Neuronal stem cell (in vitro differentiated cells): ENCODE measurements at regions not wholly inside any gene's neighbourhood (a gene's known extent, or its start where the extent isn't known, plus 50 kb on each side); places are given as distances from the start of the nearest gene placed in this dataset.

Experiments
- DNase-seq: peaks from one replicate; pipeline ENCODE4 v3.0.0-alpha.2; 2013; ENCODE audit warnings: low spot score
- H2AFZ ChIP-seq: one replicate; pipeline ENCODE4 v1.6.1; 2013; ENCODE audit warnings: mild to moderate bottlenecking, low read length, inconsistent platforms
- H2AK5ac ChIP-seq: 2 replicates; pipeline ENCODE4 v1.6.1; 2013; ENCODE audit warnings: low read depth, mild to moderate bottlenecking, inconsistent platforms, low read length, moderate library complexity, mixed read lengths
- H2BK120ac ChIP-seq: 2 replicates; pipeline ENCODE4 v1.6.1; 2013; ENCODE audit warnings: low read depth, mild to moderate bottlenecking, inconsistent platforms, low read length, moderate library complexity, mixed read lengths
- H2BK12ac ChIP-seq: one replicate; pipeline ENCODE4 v1.6.1; 2013; ENCODE audit warnings: low read length, inconsistent platforms
- H2BK15ac ChIP-seq: 2 replicates; pipeline ENCODE4 v1.6.1; 2013; ENCODE audit warnings: mild to moderate bottlenecking, low read length, inconsistent platforms, mixed read lengths
- H2BK5ac ChIP-seq: one replicate; pipeline ENCODE4 v1.6.1; 2013; ENCODE audit warnings: inconsistent platforms, mild to moderate bottlenecking, low read length, moderate library complexity
- H3K14ac ChIP-seq: one replicate; pipeline ENCODE4 v1.6.1; 2013; ENCODE audit warnings: low read length, inconsistent platforms
- H3K18ac ChIP-seq: 2 replicates; pipeline ENCODE4 v1.6.1; 2013; ENCODE audit warnings: low read length, inconsistent platforms
- H3K23ac ChIP-seq: 2 replicates; pipeline ENCODE4 v1.6.1; 2013; ENCODE audit warnings: low read depth, mild to moderate bottlenecking, mixed read lengths, low read length, inconsistent platforms; ENCODE audit not compliant: poor library complexity
- H3K27ac ChIP-seq: replicated peaks from 3 replicates; pipeline ENCODE4 v1.5.1; 2013; ENCODE audit warnings: low read length, inconsistent platforms
- H3K27me3 ChIP-seq, 3 experiments: 2 replicates each; pipeline ENCODE4 v1.6.1; 2013; ENCODE audit warnings: low read length in 3 of 3, mild to moderate bottlenecking in 2 of 3, inconsistent platforms in 1 of 3, low read depth in 1 of 3, mixed read lengths in 1 of 3, moderate library complexity in 1 of 3; ENCODE audit not compliant: control insufficient read depth in 3 of 3, insufficient read depth in 3 of 3
- H3K36me3 ChIP-seq, 2 donors: replicated peaks in 1 of 2; 2 replicates each; pipeline ENCODE4 v1.6.1; 2013; ENCODE audit warnings: low read length in 2 of 2; ENCODE audit not compliant: control insufficient read depth in 2 of 2, insufficient read depth in 2 of 2
- H3K4ac ChIP-seq: 2 replicates; pipeline ENCODE4 v1.6.1; 2013; ENCODE audit warnings: inconsistent platforms, mild to moderate bottlenecking, low read length, moderate library complexity
- H3K4me1 ChIP-seq, 2 donors: 1 replicate in 1 of 2; 2 replicates in 1 of 2; pipeline ENCODE4 v1.6.1; 2013; ENCODE audit warnings: low read length in 2 of 2, low read depth in 1 of 2; ENCODE audit not compliant: control insufficient read depth in 2 of 2, insufficient read depth in 1 of 2
- H3K4me2 ChIP-seq: one replicate; pipeline ENCODE4 v1.6.1; 2013; ENCODE audit warnings: mild to moderate bottlenecking, low read length, inconsistent platforms; ENCODE audit not compliant: insufficient read depth, poor library complexity, severe bottlenecking
- H3K4me3 ChIP-seq, 2 donors: 2 replicates each; pipeline ENCODE4 v1.5.1; 2013; ENCODE audit warnings: low read length in 2 of 2, mild to moderate bottlenecking in 2 of 2, inconsistent platforms in 1 of 2, moderate library complexity in 1 of 2
- H3K79me1 ChIP-seq: one replicate; pipeline ENCODE4 v1.6.1; 2013; ENCODE audit warnings: low read depth, mild to moderate bottlenecking, inconsistent platforms, low read length, moderate library complexity
- H3K9ac ChIP-seq: one replicate; pipeline ENCODE4 v1.6.1; 2013; ENCODE audit warnings: mild to moderate bottlenecking, low read depth, low read length, inconsistent platforms; ENCODE audit not compliant: poor library complexity
- H3K9me3 ChIP-seq, 2 donors: replicated peaks in 1 of 2; 2 replicates each; pipeline versions ENCODE3 to v1.6.1; 2013; ENCODE audit warnings: low read length in 2 of 2, mild to moderate bottlenecking in 2 of 2, inconsistent platforms in 1 of 2, low read depth in 1 of 2, mixed read lengths in 1 of 2, moderate library complexity in 1 of 2; ENCODE audit not compliant: control insufficient read depth in 2 of 2, insufficient read depth in 1 of 2
- H4K8ac ChIP-seq: one replicate; pipeline ENCODE4 v1.6.1; 2013; ENCODE audit warnings: low read depth, mild to moderate bottlenecking, inconsistent platforms, low read length, moderate library complexity
- H4K91ac ChIP-seq: one replicate; pipeline ENCODE4 v1.6.1; 2013; ENCODE audit warnings: low read length, low read depth, mild to moderate bottlenecking, inconsistent platforms; ENCODE audit not compliant: poor library complexity
- WGBS, 2 donors: extraction: QIAGEN DNeasy Blood & Tissue Kit; methylation state at CpG; one replicate each; pipeline ENCODE4 v1.1.7; 2013; ENCODE audit warnings: missing lambda C conversion rate in 2 of 2, mixed read lengths in 1 of 2; ENCODE audit not compliant: insufficient read length in 2 of 2, insufficient replicate concordance in 1 of 2; ENCODE audit errors: extremely low coverage in 2 of 2; 5-methylcytosine and 5-hydroxymethylcytosine counted together

DNA sequence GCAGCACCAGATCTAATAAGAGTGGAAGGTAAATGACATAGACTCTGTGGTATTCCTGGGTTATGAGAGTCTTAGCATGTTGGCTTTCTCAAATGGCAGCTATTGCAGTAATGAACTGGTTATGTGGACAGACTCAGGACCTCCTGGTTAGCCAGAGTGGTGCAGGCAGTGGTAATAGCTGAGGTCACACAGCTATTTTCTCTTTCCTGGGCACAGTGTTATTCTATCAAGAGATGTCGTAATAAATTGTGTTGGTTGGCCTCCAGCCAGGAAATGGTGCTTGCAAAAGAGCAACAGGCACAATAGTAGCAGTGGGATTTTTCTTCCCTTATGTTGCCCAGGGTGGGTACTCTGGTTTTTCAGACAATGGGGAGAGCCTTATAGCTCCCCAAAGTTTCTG, 279.2 kb upstream of the FGF16 start:
- Histone ChIP-seq H2BK120ac (no peak overlapping the region), H4K8ac (no peak overlapping the region), H3K23ac (no peak overlapping the region), H2BK15ac (no peak overlapping the region), H3K27me3 (no peaks in the 10 kb centered on the region), H3K4me2 (no peak overlapping the region), H3K18ac (no peak overlapping the region), H2AFZ (no peak overlapping the region), H3K14ac (no peak overlapping the region), H3K36me3 (no peaks in the 10 kb centered on the region), H2AK5ac (no peak overlapping the region), H2BK5ac (no peak overlapping the region), H3K4me3 (no peak overlapping the region), H2BK12ac (no peak overlapping the region), H3K9ac (no peak overlapping the region), H3K4me1 (no peaks in the 10 kb centered on the region), H3K79me1 (no peaks in the 10 kb centered on the region), H4K91ac (no peak overlapping the region), H3K9me3 (no peaks in the 10 kb centered on the region), H3K27ac (no peak overlapping the region), H3K4ac (no peak overlapping the region)
- DNase-seq = no peak
- no CpG with 5 or more reads among the region's 1 CpG for WGBS, 2 donors

DNA sequence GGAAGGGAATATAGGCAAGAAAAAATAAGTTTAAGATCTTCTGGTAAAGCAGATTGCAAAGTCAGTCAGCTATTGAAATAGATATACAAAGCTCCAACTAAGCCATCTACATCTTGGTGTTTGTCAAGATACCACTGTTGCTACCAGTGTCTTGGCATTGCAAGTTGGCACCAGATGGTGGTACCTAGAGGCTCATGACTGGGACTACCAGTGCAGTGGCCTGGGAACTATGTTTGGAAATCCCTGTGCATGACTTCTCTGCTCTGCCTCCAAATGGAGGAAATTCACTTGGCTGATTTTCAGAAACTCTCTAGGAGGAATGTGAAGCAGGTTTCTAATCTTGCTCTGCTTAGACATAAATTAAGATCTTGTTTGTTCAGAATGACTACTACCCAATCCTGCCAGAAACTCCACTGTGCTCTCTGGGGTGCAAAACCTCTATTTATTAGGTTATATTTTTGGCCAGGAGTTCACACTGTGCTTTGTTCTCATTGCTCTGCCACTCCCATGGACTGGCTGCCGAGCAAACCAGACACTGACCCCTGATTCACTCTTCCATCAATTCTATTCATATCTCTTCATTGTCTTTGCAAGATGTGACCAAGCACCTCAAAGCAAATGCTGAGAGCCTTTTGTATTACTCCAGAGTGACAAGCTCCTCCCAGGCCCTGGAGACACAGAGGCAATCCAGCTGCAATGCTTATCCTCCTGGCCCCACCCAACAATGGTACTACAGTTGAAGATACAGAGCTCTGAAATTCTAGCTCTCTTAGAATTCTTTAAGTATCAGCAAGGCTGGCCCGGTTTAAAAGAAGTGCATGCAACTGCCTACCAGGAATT, 272.3 kb upstream of the FGF16 start:
- H3K4me2 ChIP-seq = no peak overlapping the region
- H3K4me3 ChIP-seq = no peak overlapping the region
- H4K91ac ChIP-seq = no peak overlapping the region
- no peak overlapping the region for H3K27ac ChIP-seq
- no peak overlapping the region for H3K23ac ChIP-seq
- DNase-seq = no peak
- H3K18ac ChIP-seq = no peak overlapping the region
- no peak overlapping the region for H2AFZ ChIP-seq
- no peaks in the 10 kb centered on the region for H3K4me1 ChIP-seq
- no peak overlapping the region for H2BK15ac ChIP-seq
- no peaks in the 10 kb centered on the region for H3K9me3 ChIP-seq
- H3K4ac ChIP-seq = no peak overlapping the region
- H3K27me3 ChIP-seq = no peaks in the 10 kb centered on the region
- no peaks in the 10 kb centered on the region for H3K36me3 ChIP-seq
- H3K79me1 ChIP-seq = no peaks in the 10 kb centered on the region
- no peak overlapping the region for H3K14ac ChIP-seq
- no peak overlapping the region for H2BK120ac ChIP-seq
- no CpG with 5 or more reads among the region's 2 CpGs for WGBS, 2 donors
- H3K9ac ChIP-seq = no peak overlapping the region
- H4K8ac ChIP-seq = no peak overlapping the region
- no peak overlapping the region for H2BK5ac ChIP-seq
- H2BK12ac ChIP-seq = no peak overlapping the region
- no peak overlapping the region for H2AK5ac ChIP-seq

DNA sequence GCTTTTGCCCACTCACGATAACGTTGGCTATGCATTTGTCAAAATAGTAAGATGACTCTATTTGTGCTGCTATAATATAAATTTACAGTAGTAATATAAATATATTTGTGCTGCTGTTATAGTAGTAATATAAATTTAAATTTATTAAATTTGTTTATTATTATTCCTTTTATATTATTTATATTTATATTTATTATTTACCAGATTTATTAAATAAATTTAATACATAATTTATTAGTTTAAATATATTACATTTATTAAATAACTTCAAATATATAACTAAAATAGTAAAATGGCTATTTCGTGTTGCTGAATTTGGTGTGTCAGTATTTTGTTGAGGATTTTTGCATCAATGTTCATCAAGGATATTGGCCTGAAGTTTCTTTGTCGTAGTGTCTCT, 246.5 kb upstream of the FGF16 start:
- Histone ChIP-seq H4K8ac (no peak overlapping the region), H2AFZ (no peak overlapping the region), H3K23ac (no peak overlapping the region), H3K27ac (no peak overlapping the region), H2BK12ac (no peak overlapping the region), H2AK5ac (no peak overlapping the region), H3K4ac (no peak overlapping the region), H3K4me2 (no peak overlapping the region), H3K27me3 (no peaks in the 10 kb centered on the region), H3K9me3 (no peaks in the 10 kb centered on the region), H2BK120ac (no peak overlapping the region), H3K18ac (no peak overlapping the region), H3K79me1 (no peaks in the 10 kb centered on the region), H2BK15ac (no peak overlapping the region), H3K4me1 (no peaks in the 10 kb centered on the region), H3K4me3 (no peak overlapping the region), H3K14ac (no peak overlapping the region), H2BK5ac (no peak overlapping the region), H3K9ac (no peak overlapping the region), H4K91ac (no peak overlapping the region), H3K36me3 (no peaks in the 10 kb centered on the region)
- DNase-seq = no peak
- no CpG with 5 or more reads among the region's 4 CpGs for WGBS, 2 donors

DNA sequence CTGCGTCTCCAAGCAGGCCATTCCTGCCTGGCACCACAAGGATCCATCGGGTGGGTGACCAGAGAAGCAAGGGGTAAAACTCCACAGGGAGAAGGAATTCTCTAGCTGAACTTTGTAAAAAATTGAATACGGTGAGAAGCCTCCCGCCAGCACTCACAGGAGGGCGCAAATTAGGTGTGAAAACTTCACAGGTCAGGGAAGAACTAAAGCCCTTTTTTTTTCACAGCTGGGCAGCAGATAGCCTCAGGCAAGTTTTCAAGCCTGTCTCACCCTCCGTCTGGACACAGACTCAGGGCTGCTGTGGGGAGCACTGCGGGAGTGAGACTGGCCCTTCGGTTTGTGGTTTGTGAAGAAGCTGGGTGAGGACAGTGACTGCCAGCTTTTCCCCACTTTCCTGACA, 224.1 kb upstream of the FGF16 start:
- Histone ChIP-seq H3K79me1 (no peaks in the 10 kb centered on the region), H2BK120ac (no peak overlapping the region), H2AK5ac (no peak overlapping the region), H3K36me3 (no peaks in the 10 kb centered on the region), H3K23ac (no peak overlapping the region), H3K4me1 (no peaks in the 10 kb centered on the region), H2BK5ac (no peak overlapping the region), H2BK12ac (no peak overlapping the region), H2AFZ (no peak overlapping the region), H2BK15ac (no peak overlapping the region), H3K9me3 (no peaks in the 10 kb centered on the region), H3K27me3 (no peaks in the 10 kb centered on the region), H3K14ac (no peak overlapping the region), H4K91ac (no peak overlapping the region), H3K18ac (no peak overlapping the region), H3K4me2 (no peak overlapping the region), H3K4ac (no peak overlapping the region), H3K9ac (no peak overlapping the region), H3K27ac (no peak overlapping the region), H3K4me3 (no peak overlapping the region), H4K8ac (no peak overlapping the region)
- DNase-seq = no peak
- no CpG with 5 or more reads among the region's 8 CpGs for WGBS, 2 donors
